Smooth muscle cell (in vitro differentiated cells): ENCODE measurements at regions not wholly inside any gene's neighbourhood (a gene's known extent, or its start where the extent isn't known, plus 50 kb on each side); places are given as distances from the start of the nearest gene placed in this dataset.

Source experiments
- DNase-seq: peaks from one replicate; lab custom pipeline; 2025; ENCODE audit not compliant: unreplicated experiment; lab: John Stamatoyannopoulos, UW
- H2AFZ ChIP-seq: fragments of 200-600 bp; sonication (generic); 2 replicates; pipeline ENCODE4 v1.6.0; 2016; ENCODE audit warnings: antibody characterized with exemption, low read depth, mild to moderate bottlenecking
- H3F3A ChIP-seq: fragments of 200-600 bp; sonication (generic); 2 replicates; pipeline ENCODE4 v1.6.0; 2017; ENCODE audit warnings: antibody characterized with exemption, low read depth
- H3K27ac ChIP-seq: fragments of 200-600 bp; sonication (generic); 2 replicates; pipeline ENCODE4 v1.5.1; 2016; ENCODE audit warnings: low read depth, mild to moderate bottlenecking
- H3K27me3 ChIP-seq: fragments of 200-600 bp; sonication (generic); 2 replicates; pipeline ENCODE4 v1.6.1; 2016; ENCODE audit warnings: low read depth, mild to moderate bottlenecking
- H3K36me3 ChIP-seq: fragments of 200-600 bp; sonication (generic); 2 replicates; pipeline ENCODE4 v1.5.1; 2016; ENCODE audit warnings: low read depth
- H3K4me1 ChIP-seq: fragments of 200-600 bp; sonication (generic); 2 replicates; pipeline ENCODE4 v1.5.1; 2016; ENCODE audit warnings: low read depth
- H3K4me2 ChIP-seq: fragments of 200-600 bp; sonication (generic); 2 replicates; pipeline ENCODE4 v1.6.0; 2016; ENCODE audit warnings: mild to moderate bottlenecking
- H3K4me3 ChIP-seq: fragments of 200-600 bp; sonication (generic); 2 replicates; pipeline ENCODE4 v1.5.1; 2016; ENCODE audit warnings: mild to moderate bottlenecking
- H3K79me2 ChIP-seq: fragments of 200-600 bp; sonication (generic); 2 replicates; pipeline ENCODE4 v1.6.0; 2016; ENCODE audit warnings: low read depth, mild to moderate bottlenecking
- H3K9ac ChIP-seq: fragments of 200-600 bp; sonication (generic); 2 replicates; pipeline ENCODE4 v1.6.0; 2016; ENCODE audit warnings: low read depth
- H3K9me3 ChIP-seq: fragments of 200-600 bp; sonication (generic); replicated peaks from 2 replicates; pipeline ENCODE4 v1.5.1; 2016; ENCODE audit warnings: low read depth
- H4K20me1 ChIP-seq: fragments of 200-600 bp; sonication (generic); 2 replicates; pipeline ENCODE4 v1.6.0; 2016; ENCODE audit warnings: low read depth
- WGBS: methylation state at CpG from one replicate; pipeline ENCODE4 v1.1.7; 2016; ENCODE audit warnings: low lambda C conversion rate; 5-methylcytosine and 5-hydroxymethylcytosine counted together
- TF ChIP-seq, protein P1 (sequence below): fragments of 200-600 bp; sonication (generic); IDR thresholded peaks from 2 replicates; pipeline ENCODE4 v1.5.1; 2017; ENCODE audit warnings: borderline replicate concordance, mild to moderate bottlenecking, antibody characterized with exemption; ENCODE audit not compliant: insufficient read depth, poor library complexity, severe bottlenecking

DNA sequence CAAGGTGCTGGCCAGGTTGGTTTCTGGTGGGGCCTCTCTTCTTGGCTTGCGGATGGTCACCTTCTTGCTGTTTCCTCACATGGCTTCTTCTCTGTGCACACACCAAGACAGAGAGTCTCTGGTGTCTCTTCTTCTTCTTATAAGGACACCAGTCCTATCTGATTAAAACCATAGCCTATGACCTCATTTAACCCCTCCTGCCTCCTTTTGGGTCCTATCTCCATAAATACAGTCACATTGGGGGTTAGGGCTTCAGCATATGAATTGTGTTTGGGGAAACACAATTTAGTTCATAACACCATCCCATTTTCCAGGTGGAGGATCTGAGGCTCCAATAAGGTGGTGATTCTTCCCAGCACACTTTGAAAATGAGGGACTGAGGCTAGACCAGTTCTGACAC is 80.4 kb downstream of the SPRY4 start:
- Histone ChIP-seq H3K36me3 (no peaks in the 10 kb centered on the region), H3K27ac (no peak overlapping the region), H3K9me3 (no peaks in the 10 kb centered on the region), H3K4me3 (no peak overlapping the region), H2AFZ (no peak overlapping the region), H3K79me2 (no peaks in the 10 kb centered on the region), H3K4me1 (peaks cover 10% of the 10 kb centered on the region), H3K9ac (no peak overlapping the region), H4K20me1 (no peaks in the 10 kb centered on the region), H3K27me3 (no peaks in the 10 kb centered on the region), H3F3A (peaks cover 2% of the 10 kb centered on the region), H3K4me2 (no peak overlapping the region)
- 94% methylated on average over 1 of the region's 1 CpG for WGBS
- DNase-seq = no peak
- TF ChIP-seq, protein P1, sequence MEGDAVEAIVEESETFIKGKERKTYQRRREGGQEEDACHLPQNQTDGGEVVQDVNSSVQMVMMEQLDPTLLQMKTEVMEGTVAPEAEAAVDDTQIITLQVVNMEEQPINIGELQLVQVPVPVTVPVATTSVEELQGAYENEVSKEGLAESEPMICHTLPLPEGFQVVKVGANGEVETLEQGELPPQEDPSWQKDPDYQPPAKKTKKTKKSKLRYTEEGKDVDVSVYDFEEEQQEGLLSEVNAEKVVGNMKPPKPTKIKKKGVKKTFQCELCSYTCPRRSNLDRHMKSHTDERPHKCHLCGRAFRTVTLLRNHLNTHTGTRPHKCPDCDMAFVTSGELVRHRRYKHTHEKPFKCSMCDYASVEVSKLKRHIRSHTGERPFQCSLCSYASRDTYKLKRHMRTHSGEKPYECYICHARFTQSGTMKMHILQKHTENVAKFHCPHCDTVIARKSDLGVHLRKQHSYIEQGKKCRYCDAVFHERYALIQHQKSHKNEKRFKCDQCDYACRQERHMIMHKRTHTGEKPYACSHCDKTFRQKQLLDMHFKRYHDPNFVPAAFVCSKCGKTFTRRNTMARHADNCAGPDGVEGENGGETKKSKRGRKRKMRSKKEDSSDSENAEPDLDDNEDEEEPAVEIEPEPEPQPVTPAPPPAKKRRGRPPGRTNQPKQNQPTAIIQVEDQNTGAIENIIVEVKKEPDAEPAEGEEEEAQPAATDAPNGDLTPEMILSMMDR = no peak

DNA sequence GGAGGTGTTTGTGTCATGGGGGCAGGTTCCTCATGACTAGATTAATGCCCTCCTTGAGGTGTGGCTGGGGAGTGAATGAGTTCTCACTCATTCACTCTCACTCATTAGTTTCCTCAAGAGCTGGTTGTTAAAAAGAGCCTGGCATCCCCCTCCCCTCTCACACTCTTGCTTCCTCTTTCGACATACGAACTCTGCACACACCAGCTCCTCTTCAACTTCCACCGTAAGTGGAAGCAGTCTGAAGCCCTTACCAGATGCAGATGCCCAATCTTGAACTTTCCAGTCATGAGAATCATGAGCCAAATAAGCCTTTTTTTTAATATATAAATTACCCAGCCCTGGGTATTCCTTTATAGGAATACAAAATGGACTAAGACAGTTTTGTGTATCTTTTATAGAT is 82.5 kb downstream of the SPRY4 start:
- Histone ChIP-seq H2AFZ (no peak overlapping the region), H3K4me3 (no peak overlapping the region), H3K36me3 (no peaks in the 10 kb centered on the region), H3K4me1 (peaks cover 10% of the 10 kb centered on the region), H4K20me1 (no peaks in the 10 kb centered on the region), H3F3A (no peaks in the 10 kb centered on the region), H3K79me2 (no peaks in the 10 kb centered on the region), H3K9ac (no peak overlapping the region), H3K27ac (no peak overlapping the region), H3K4me2 (no peak overlapping the region), H3K9me3 (no peaks in the 10 kb centered on the region), H3K27me3 (no peaks in the 10 kb centered on the region)
- WGBS = 95% methylated on average over 3 of the region's 3 CpGs
- TF ChIP-seq, protein P1 = no peak
- DNase-seq = no peak

DNA sequence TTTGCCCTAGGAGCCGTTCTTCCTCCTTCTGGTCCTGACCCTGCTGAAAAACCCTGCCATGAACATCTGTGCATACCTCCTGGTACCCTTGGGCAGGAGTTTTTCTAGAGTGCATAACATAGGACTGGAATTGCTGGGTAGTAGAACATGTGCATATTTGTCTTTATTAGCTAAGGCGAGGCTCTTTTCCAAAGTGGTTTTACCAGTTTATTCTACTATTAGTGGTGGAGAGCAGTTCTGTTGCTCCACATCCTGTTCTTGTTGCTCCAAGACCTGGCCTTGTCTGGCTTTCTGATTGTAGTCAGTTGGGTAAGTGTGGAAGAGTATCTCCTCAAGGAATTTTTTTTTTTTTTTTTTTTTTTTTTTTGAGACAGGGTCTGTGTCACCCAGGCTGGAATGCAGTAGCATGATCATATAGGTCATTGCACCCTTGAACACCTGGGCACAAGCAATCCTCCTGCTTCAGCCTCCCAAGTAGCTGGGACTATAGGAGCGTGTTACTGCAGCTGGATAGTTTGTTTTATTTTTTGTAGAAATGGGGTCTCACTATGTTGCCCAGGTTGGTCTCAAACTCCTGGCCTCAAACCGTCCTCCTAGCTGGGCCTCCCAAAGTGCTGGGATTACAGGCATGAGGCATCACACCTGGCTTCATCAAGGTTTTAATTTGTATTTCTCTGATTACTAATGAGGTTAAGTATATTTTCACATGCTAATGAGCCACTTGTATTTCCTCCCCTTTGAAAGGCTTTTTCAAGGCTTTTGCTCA is 85.2 kb downstream of the SPRY4 start:
- 88% methylated on average over 4 of the region's 4 CpGs for WGBS
- DNase-seq = no peak

More for the DNA sequence above, 85.2 kb downstream of the SPRY4 start:
- H3K36me3 ChIP-seq = no peaks in the 10 kb centered on the region
- no peak overlapping the region for H3K9ac ChIP-seq
- H3K4me3 ChIP-seq = no peak overlapping the region
- no peak overlapping the region for H3K4me2 ChIP-seq
- H3F3A ChIP-seq = no peaks in the 10 kb centered on the region
- H3K79me2 ChIP-seq = no peaks in the 10 kb centered on the region
- TF ChIP-seq, protein P1 = no peak
- peaks cover 20% of the 10 kb centered on the region for H3K4me1 ChIP-seq
- H2AFZ ChIP-seq = no peak overlapping the region
- no peaks in the 10 kb centered on the region for H3K9me3 ChIP-seq
- no peak overlapping the region for H3K27ac ChIP-seq
- H3K27me3 ChIP-seq = no peaks in the 10 kb centered on the region
- no peaks in the 10 kb centered on the region for H4K20me1 ChIP-seq
